ENCODE measurements at regions not wholly inside any gene's neighbourhood (a gene's known extent, or its start where the extent isn't known, plus 50 kb on each side); places are given as distances from the start of the nearest gene placed in this dataset.

- TF ChIP-seq POLR2A (IDR thresholded peaks at IDR 0.05) (no peak), CTCF (IDR thresholded peaks at IDR 0.05) (no peak)
Measured at GRCh38 chr17:70317421-70317820, 148.1 kb downstream of the KCNJ2 start.
